Neuronal stem cell (in vitro differentiated cells): ENCODE measurements at regions not wholly inside any gene's neighbourhood (a gene's known extent, or its start where the extent isn't known, plus 50 kb on each side); places are given as distances from the start of the nearest gene placed in this dataset.
A peak's percentile ranks its signal among the peaks of the same experiment; 100 is the strongest.

Experiments used
- DNase-seq: peaks from one replicate; pipeline ENCODE4 v3.0.0-alpha.2; 2013; ENCODE audit warnings: low spot score
- H2AFZ ChIP-seq: one replicate; pipeline ENCODE4 v1.6.1; 2013; ENCODE audit warnings: mild to moderate bottlenecking, low read length, inconsistent platforms
- H2AK5ac ChIP-seq: 2 replicates; pipeline ENCODE4 v1.6.1; 2013; ENCODE audit warnings: low read depth, mild to moderate bottlenecking, inconsistent platforms, low read length, moderate library complexity, mixed read lengths
- H2BK120ac ChIP-seq: 2 replicates; pipeline ENCODE4 v1.6.1; 2013; ENCODE audit warnings: low read depth, mild to moderate bottlenecking, inconsistent platforms, low read length, moderate library complexity, mixed read lengths
- H2BK12ac ChIP-seq: one replicate; pipeline ENCODE4 v1.6.1; 2013; ENCODE audit warnings: low read length, inconsistent platforms
- H2BK15ac ChIP-seq: 2 replicates; pipeline ENCODE4 v1.6.1; 2013; ENCODE audit warnings: mild to moderate bottlenecking, low read length, inconsistent platforms, mixed read lengths
- H2BK5ac ChIP-seq: one replicate; pipeline ENCODE4 v1.6.1; 2013; ENCODE audit warnings: inconsistent platforms, mild to moderate bottlenecking, low read length, moderate library complexity
- H3K14ac ChIP-seq: one replicate; pipeline ENCODE4 v1.6.1; 2013; ENCODE audit warnings: low read length, inconsistent platforms
- H3K18ac ChIP-seq: 2 replicates; pipeline ENCODE4 v1.6.1; 2013; ENCODE audit warnings: low read length, inconsistent platforms
- H3K23ac ChIP-seq: 2 replicates; pipeline ENCODE4 v1.6.1; 2013; ENCODE audit warnings: low read depth, mild to moderate bottlenecking, mixed read lengths, low read length, inconsistent platforms; ENCODE audit not compliant: poor library complexity
- H3K27ac ChIP-seq: replicated peaks from 3 replicates; pipeline ENCODE4 v1.5.1; 2013; ENCODE audit warnings: low read length, inconsistent platforms
- H3K27me3 ChIP-seq, 3 experiments: 2 replicates each; pipeline ENCODE4 v1.6.1; 2013; ENCODE audit warnings: low read length in 3 of 3, mild to moderate bottlenecking in 2 of 3, inconsistent platforms in 1 of 3, low read depth in 1 of 3, mixed read lengths in 1 of 3, moderate library complexity in 1 of 3; ENCODE audit not compliant: control insufficient read depth in 3 of 3, insufficient read depth in 3 of 3
- H3K36me3 ChIP-seq, 2 donors: replicated peaks in 1 of 2; 2 replicates each; pipeline ENCODE4 v1.6.1; 2013; ENCODE audit warnings: low read length in 2 of 2; ENCODE audit not compliant: control insufficient read depth in 2 of 2, insufficient read depth in 2 of 2
- H3K4ac ChIP-seq: 2 replicates; pipeline ENCODE4 v1.6.1; 2013; ENCODE audit warnings: inconsistent platforms, mild to moderate bottlenecking, low read length, moderate library complexity
- H3K4me1 ChIP-seq, 2 donors: 1 replicate in 1 of 2; 2 replicates in 1 of 2; pipeline ENCODE4 v1.6.1; 2013; ENCODE audit warnings: low read length in 2 of 2, low read depth in 1 of 2; ENCODE audit not compliant: control insufficient read depth in 2 of 2, insufficient read depth in 1 of 2
- H3K4me2 ChIP-seq: one replicate; pipeline ENCODE4 v1.6.1; 2013; ENCODE audit warnings: mild to moderate bottlenecking, low read length, inconsistent platforms; ENCODE audit not compliant: insufficient read depth, poor library complexity, severe bottlenecking
- H3K4me3 ChIP-seq, 2 donors: 2 replicates each; pipeline ENCODE4 v1.5.1; 2013; ENCODE audit warnings: low read length in 2 of 2, mild to moderate bottlenecking in 2 of 2, inconsistent platforms in 1 of 2, moderate library complexity in 1 of 2
- H3K79me1 ChIP-seq: one replicate; pipeline ENCODE4 v1.6.1; 2013; ENCODE audit warnings: low read depth, mild to moderate bottlenecking, inconsistent platforms, low read length, moderate library complexity
- H3K9ac ChIP-seq: one replicate; pipeline ENCODE4 v1.6.1; 2013; ENCODE audit warnings: mild to moderate bottlenecking, low read depth, low read length, inconsistent platforms; ENCODE audit not compliant: poor library complexity
- H3K9me3 ChIP-seq, 2 donors: replicated peaks in 1 of 2; 2 replicates each; pipeline versions ENCODE3 to v1.6.1; 2013; ENCODE audit warnings: low read length in 2 of 2, mild to moderate bottlenecking in 2 of 2, inconsistent platforms in 1 of 2, low read depth in 1 of 2, mixed read lengths in 1 of 2, moderate library complexity in 1 of 2; ENCODE audit not compliant: control insufficient read depth in 2 of 2, insufficient read depth in 1 of 2
- H4K8ac ChIP-seq: one replicate; pipeline ENCODE4 v1.6.1; 2013; ENCODE audit warnings: low read depth, mild to moderate bottlenecking, inconsistent platforms, low read length, moderate library complexity
- H4K91ac ChIP-seq: one replicate; pipeline ENCODE4 v1.6.1; 2013; ENCODE audit warnings: low read length, low read depth, mild to moderate bottlenecking, inconsistent platforms; ENCODE audit not compliant: poor library complexity
- WGBS, 2 donors: extraction: QIAGEN DNeasy Blood & Tissue Kit; methylation state at CpG; one replicate each; pipeline ENCODE4 v1.1.7; 2013; ENCODE audit warnings: missing lambda C conversion rate in 2 of 2, mixed read lengths in 1 of 2; ENCODE audit not compliant: insufficient read length in 2 of 2, insufficient replicate concordance in 1 of 2; ENCODE audit errors: extremely low coverage in 2 of 2; 5-methylcytosine and 5-hydroxymethylcytosine counted together

- Histone ChIP-seq H3K27ac (no peak overlapping the region), H3K9me3 (peaks cover 0 to 3% of the 10 kb centered on the region in 2 donors), H3K79me1 (no peaks in the 10 kb centered on the region), H3K23ac (peak overlapping the region; percentile 53), H3K9ac (peak overlapping the region; percentile 16), H3K14ac (peak overlapping the region; percentile 73), H3K4me1 (peaks cover 0 to 2% of the 10 kb centered on the region in 2 donors), H2AFZ (no peak overlapping the region), H4K91ac (peak overlapping the region; percentile 79), H3K4me2 (no peak overlapping the region), H4K8ac (no peak overlapping the region), H3K4ac (no peak overlapping the region), H2BK15ac (peak overlapping the region; percentile 77), H2BK120ac (no peak overlapping the region), H2BK12ac (peak overlapping the region; percentile 95), H2BK5ac (peak overlapping the region; percentile 80), H3K4me3 (no peak overlapping the region), H3K27me3 (peaks cover 0 to 18% (median 0%) of the 10 kb centered on the region in 3 experiments), H3K36me3 (no peaks in the 10 kb centered on the region), H3K18ac (peak overlapping the region; percentile 74), H2AK5ac (peak overlapping the region; percentile 90)
- no peak for DNase-seq
- WGBS, 2 donors, result no CpG with 5 or more reads among the region's 33 CpGs
These were observed 205.5 kb upstream of the C14orf180 start for GRCh38 chr14:104373855-104374717.

GRCh38 chr14:104374718-104375080, 204.9 kb upstream of the C14orf180 start:
- H3K4ac ChIP-seq, result no peak overlapping the region
- peak overlapping the region; percentile 73 for H3K14ac ChIP-seq
- H3K18ac ChIP-seq, result peak overlapping the region; percentile 74
- no peak overlapping the region for H2AFZ ChIP-seq
- no peak overlapping the region for H3K4me2 ChIP-seq
- peaks cover 0 to 18% (median 0%) of the 10 kb centered on the region in 3 experiments for H3K27me3 ChIP-seq
- H3K79me1 ChIP-seq, result no peaks in the 10 kb centered on the region
- H3K9ac ChIP-seq, result peak overlapping the region; percentile 16
- no peaks in the 10 kb centered on the region for H3K36me3 ChIP-seq
- no peak overlapping the region for H2BK120ac ChIP-seq
- no peak overlapping the region for H4K8ac ChIP-seq
- no peak for DNase-seq
- H3K23ac ChIP-seq, result peak overlapping the region; percentile 53
- H2BK5ac ChIP-seq, result peak overlapping the region; percentile 80
- H3K9me3 ChIP-seq, result peaks cover 0 to 3% of the 10 kb centered on the region in 2 donors
- peak overlapping the region; percentile 95 for H2BK12ac ChIP-seq
- H2BK15ac ChIP-seq, result peak overlapping the region; percentile 77
- H3K4me1 ChIP-seq, result no peaks in the 10 kb centered on the region
- peak overlapping the region; percentile 81 for H2AK5ac ChIP-seq
- H3K4me3 ChIP-seq, result no peak overlapping the region
- WGBS, 2 donors, result no CpG with 5 or more reads among the region's 3 CpGs
- H3K27ac ChIP-seq, result no peak overlapping the region
- H4K91ac ChIP-seq, result peak overlapping the region; percentile 79

- Histone ChIP-seq H4K91ac (no peak overlapping the region), H3K9me3 (peaks cover 0 to 3% of the 10 kb centered on the region in 2 donors), H3K23ac (peak overlapping the region; percentile 70), H3K14ac (no peak overlapping the region), H3K4ac (no peak overlapping the region), H2AFZ (no peak overlapping the region), H2BK120ac (peak overlapping the region; percentile 34), H3K4me2 (no peak overlapping the region), H3K79me1 (no peaks in the 10 kb centered on the region), H3K4me1 (no peaks in the 10 kb centered on the region), H3K9ac (peak overlapping the region; percentile 65), H2AK5ac (peak overlapping the region; percentile 88), H3K4me3 (peak overlapping the region in 1 of 2 donors; percentile 34), H2BK5ac (no peak overlapping the region), H3K36me3 (no peaks in the 10 kb centered on the region), H2BK12ac (peak overlapping the region; percentile 46), H3K27ac (no peak overlapping the region), H4K8ac (no peak overlapping the region), H3K18ac (peak overlapping the region; percentile 94), H2BK15ac (peak overlapping the region; percentile 34), H3K27me3 (peaks cover 0 to 18% (median 0%) of the 10 kb centered on the region in 3 experiments)
- no CpG with 5 or more reads among the region's 21 CpGs for WGBS, 2 donors
- DNase-seq, result no peak
These were observed 203.9 kb upstream of the C14orf180 start for GRCh38 chr14:104375551-104376201.
